ENCODE measurements at regions not wholly inside any gene's neighbourhood (a gene's known extent, or its start where the extent isn't known, plus 50 kb on each side); places are given as distances from the start of the nearest gene placed in this dataset.

DNA sequence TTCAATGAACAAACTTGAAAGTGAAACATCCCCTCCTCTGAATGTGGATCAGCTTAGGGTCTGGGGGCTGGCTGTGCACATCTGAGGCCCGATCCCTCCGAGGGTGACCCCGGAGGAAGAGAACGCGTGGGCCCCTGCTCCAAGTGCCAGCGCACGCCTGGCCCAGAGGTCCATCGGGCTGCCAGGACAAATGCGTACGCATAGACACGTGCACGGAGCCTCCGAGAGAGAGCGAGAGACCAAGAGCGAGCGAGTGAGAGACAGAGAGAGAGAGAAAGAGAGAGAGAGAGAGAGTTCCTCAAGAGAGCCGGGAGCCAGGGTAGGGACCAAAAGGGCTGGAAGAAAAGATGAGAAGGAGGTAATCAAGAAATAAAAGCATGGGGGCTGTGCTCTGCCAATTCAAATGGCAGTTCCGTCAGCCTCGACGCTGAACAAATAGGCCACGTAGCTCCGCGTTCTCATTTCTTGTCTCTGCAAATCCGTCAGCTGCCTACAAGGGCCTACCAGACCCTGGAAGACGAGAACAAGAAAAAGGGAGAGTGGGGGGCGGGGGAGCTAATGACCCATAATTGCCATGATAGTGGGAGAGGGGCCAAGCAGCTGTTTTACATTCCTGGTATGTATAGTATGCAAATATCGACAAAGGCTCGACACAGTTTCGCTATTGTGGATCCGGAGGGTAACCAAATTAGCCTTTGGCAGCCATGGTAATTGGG lies 435.3 kb upstream of the ZFHX3 start:
- Histone ChIP-seq H2BK12ac (ENCODE audit: low read length) (no peak overlapping the region), H2AFZ (ENCODE audit: insufficient read depth, low read length, poor library complexity) (no peak overlapping the region), H3K4ac (ENCODE audit: low read depth, low read length) (no peak overlapping the region), H3K79me1 (ENCODE audit: low read length) (no peaks in the 10 kb centered on the region), H3K27ac (ENCODE audit: low read depth, low read length) (no peak overlapping the region), H3K4me1 (ENCODE audit: control insufficient read depth in 1 of 2, insufficient read depth in 2 of 2, low read length in 2 of 2) (no peaks in the 10 kb centered on the region), H2BK120ac (ENCODE audit: insufficient read depth, low read length, poor library complexity) (no peak overlapping the region), H3K9ac (ENCODE audit: low read length) (no peak overlapping the region), H3K18ac (ENCODE audit: low read length) (no peak overlapping the region), H4K8ac (ENCODE audit: low read depth, low read length) (no peak overlapping the region), H2BK5ac (ENCODE audit: low read depth, low read length, poor library complexity) (no peak overlapping the region), H3K27me3 (ENCODE audit: insufficient read depth, low read length) (no peaks in the 10 kb centered on the region), H3K4me2 (ENCODE audit: low read length) (no peak overlapping the region), H2AK5ac (ENCODE audit: low read length) (no peak overlapping the region), H3K14ac (ENCODE audit: low read length) (no peak overlapping the region), H3K36me3 (ENCODE audit: control insufficient read depth in 1 of 2, insufficient read depth in 2 of 2, low read length in 2 of 2) (no peaks in the 10 kb centered on the region), H4K91ac (ENCODE audit: low read depth, low read length) (no peak overlapping the region), H3K79me2 (ENCODE audit: control insufficient read depth, insufficient read depth, low read length, poor library complexity) (no peaks in the 10 kb centered on the region), H3K9me3 (ENCODE audit: insufficient read depth, low read depth, low read length) (peaks cover 2% of the 10 kb centered on the region), H3K4me3 (ENCODE audit: low read depth, low read length) (no peak overlapping the region), H4K12ac (ENCODE audit: low read depth, low read length) (no peak overlapping the region), H3K23ac (ENCODE audit: low read length) (no peak overlapping the region)
- WGBS (ENCODE audit: extremely low coverage, insufficient coverage, insufficient read length): no CpG with 5 or more reads among the region's 30 CpGs
- no peak for DNase-seq

DNA sequence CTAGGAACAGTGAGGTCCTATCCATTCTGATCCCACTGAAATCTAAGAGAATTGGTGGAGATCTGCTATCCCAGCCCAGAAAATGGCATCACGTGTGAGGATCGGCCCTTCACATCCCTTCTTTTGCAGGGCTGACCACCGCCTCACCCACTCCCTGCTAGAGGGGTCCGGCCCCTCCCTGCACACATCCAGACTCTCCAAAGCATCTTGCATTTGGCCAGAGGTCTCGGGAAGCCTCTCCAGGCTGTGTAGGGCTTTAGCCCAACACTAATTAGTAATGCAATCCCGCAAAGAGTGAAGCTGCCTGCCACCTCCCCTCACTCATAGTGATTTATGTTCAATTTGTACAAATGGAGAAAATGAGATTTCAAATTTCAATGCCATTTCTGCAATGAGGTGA lies 434.4 kb upstream of the ZFHX3 start:
- no peak overlapping the region for H3K9ac ChIP-seq (ENCODE audit: low read length)
- no peak for DNase-seq
- H3K23ac ChIP-seq (ENCODE audit: low read length): no peak overlapping the region
- H3K79me1 ChIP-seq (ENCODE audit: low read length): no peaks in the 10 kb centered on the region
- H3K79me2 ChIP-seq (ENCODE audit: control insufficient read depth, insufficient read depth, low read length, poor library complexity): no peaks in the 10 kb centered on the region
- no peak overlapping the region for H4K91ac ChIP-seq (ENCODE audit: low read depth, low read length)
- no peak overlapping the region for H2AK5ac ChIP-seq (ENCODE audit: low read length)
- no peak overlapping the region for H2BK120ac ChIP-seq (ENCODE audit: insufficient read depth, low read length, poor library complexity)
- H2AFZ ChIP-seq (ENCODE audit: insufficient read depth, low read length, poor library complexity): no peak overlapping the region
- no peak overlapping the region for H3K4me3 ChIP-seq (ENCODE audit: low read depth, low read length)
- H3K4me2 ChIP-seq (ENCODE audit: low read length): no peak overlapping the region
- no peak overlapping the region for H3K27ac ChIP-seq (ENCODE audit: low read depth, low read length)
- H3K14ac ChIP-seq (ENCODE audit: low read length): no peak overlapping the region
- H3K27me3 ChIP-seq (ENCODE audit: insufficient read depth, low read length): no peaks in the 10 kb centered on the region
- no peak overlapping the region for H2BK5ac ChIP-seq (ENCODE audit: low read depth, low read length, poor library complexity)
- no CpG with 5 or more reads among the region's 6 CpGs for WGBS (ENCODE audit: extremely low coverage, insufficient coverage, insufficient read length)
- no peak overlapping the region for H4K8ac ChIP-seq (ENCODE audit: low read depth, low read length)
- no peak overlapping the region for H2BK12ac ChIP-seq (ENCODE audit: low read length)
- H3K4me1 ChIP-seq (ENCODE audit: control insufficient read depth in 1 of 2, insufficient read depth in 2 of 2, low read length in 2 of 2): no peaks in the 10 kb centered on the region
- no peak overlapping the region for H3K18ac ChIP-seq (ENCODE audit: low read length)
- H3K36me3 ChIP-seq (ENCODE audit: control insufficient read depth in 1 of 2, insufficient read depth in 2 of 2, low read length in 2 of 2): no peaks in the 10 kb centered on the region
- no peak overlapping the region for H4K12ac ChIP-seq (ENCODE audit: low read depth, low read length)
- peaks cover 2% of the 10 kb centered on the region for H3K9me3 ChIP-seq (ENCODE audit: insufficient read depth, low read depth, low read length)
- H3K4ac ChIP-seq (ENCODE audit: low read depth, low read length): no peak overlapping the region

DNA sequence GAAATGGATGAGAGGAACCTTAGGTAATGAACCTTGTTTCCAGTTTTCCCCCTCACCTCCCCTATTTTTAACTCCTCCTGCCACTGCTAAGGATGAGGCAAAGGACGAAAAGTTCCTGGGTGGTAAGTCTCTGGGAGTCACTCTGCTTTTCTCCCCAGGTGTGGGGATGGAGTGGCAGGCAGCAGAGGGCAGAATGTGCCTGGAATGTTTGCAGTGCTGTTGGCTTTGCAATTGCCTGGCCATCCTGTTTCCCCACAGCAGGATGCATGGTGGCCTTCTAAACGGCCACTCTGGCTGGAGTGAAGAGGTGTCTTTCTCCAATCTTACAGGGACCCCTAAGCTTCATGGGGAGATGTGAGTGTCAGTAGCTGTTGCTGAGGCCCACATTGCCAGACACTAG lies 432.5 kb upstream of the ZFHX3 start:
- H3K36me3 ChIP-seq (ENCODE audit: control insufficient read depth in 1 of 2, insufficient read depth in 2 of 2, low read length in 2 of 2): no peaks in the 10 kb centered on the region
- H3K9ac ChIP-seq (ENCODE audit: low read length): no peak overlapping the region
- no CpG with 5 or more reads among the region's 2 CpGs for WGBS (ENCODE audit: extremely low coverage, insufficient coverage, insufficient read length)
- no peak overlapping the region for H3K4me3 ChIP-seq (ENCODE audit: low read depth, low read length)
- no peaks in the 10 kb centered on the region for H3K79me1 ChIP-seq (ENCODE audit: low read length)
- no peak overlapping the region for H2BK5ac ChIP-seq (ENCODE audit: low read depth, low read length, poor library complexity)
- H3K4me2 ChIP-seq (ENCODE audit: low read length): no peak overlapping the region
- no peak overlapping the region for H3K14ac ChIP-seq (ENCODE audit: low read length)
- H2AFZ ChIP-seq (ENCODE audit: insufficient read depth, low read length, poor library complexity): no peak overlapping the region
- H3K23ac ChIP-seq (ENCODE audit: low read length): no peak overlapping the region
- no peak overlapping the region for H2BK12ac ChIP-seq (ENCODE audit: low read length)
- no peak overlapping the region for H4K12ac ChIP-seq (ENCODE audit: low read depth, low read length)
- no peak overlapping the region for H4K91ac ChIP-seq (ENCODE audit: low read depth, low read length)
- H2BK120ac ChIP-seq (ENCODE audit: insufficient read depth, low read length, poor library complexity): no peak overlapping the region
- H4K8ac ChIP-seq (ENCODE audit: low read depth, low read length): no peak overlapping the region
- H3K9me3 ChIP-seq (ENCODE audit: insufficient read depth, low read depth, low read length): peaks cover 2% of the 10 kb centered on the region
- H3K18ac ChIP-seq (ENCODE audit: low read length): no peak overlapping the region
- no peak for DNase-seq
- H3K4me1 ChIP-seq (ENCODE audit: control insufficient read depth in 1 of 2, insufficient read depth in 2 of 2, low read length in 2 of 2): no peaks in the 10 kb centered on the region
- H3K27ac ChIP-seq (ENCODE audit: low read depth, low read length): no peak overlapping the region
- H3K27me3 ChIP-seq (ENCODE audit: insufficient read depth, low read length): no peaks in the 10 kb centered on the region
- no peaks in the 10 kb centered on the region for H3K79me2 ChIP-seq (ENCODE audit: control insufficient read depth, insufficient read depth, low read length, poor library complexity)
- H3K4ac ChIP-seq (ENCODE audit: low read depth, low read length): no peak overlapping the region
- no peak overlapping the region for H2AK5ac ChIP-seq (ENCODE audit: low read length)

DNA sequence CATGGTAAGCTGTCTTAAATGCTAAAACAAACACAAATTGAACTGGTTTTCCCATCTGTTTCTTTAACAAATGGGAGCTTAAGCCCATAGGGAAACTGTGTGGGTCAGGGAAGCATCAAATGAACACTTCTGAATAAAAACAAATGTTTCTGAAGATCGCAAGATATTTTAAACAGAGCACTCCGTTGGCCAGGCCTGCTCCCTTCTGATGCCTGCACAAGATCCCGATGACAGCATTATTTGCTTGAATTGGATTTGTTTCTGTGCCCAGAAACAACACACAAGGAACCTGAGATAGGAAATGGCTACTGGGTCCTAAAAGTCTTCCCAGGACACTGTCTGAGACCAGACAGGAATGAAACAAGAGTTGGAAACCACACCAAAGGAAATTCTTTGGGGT lies 425.8 kb upstream of the ZFHX3 start:
- Histone ChIP-seq H3K4me3 (ENCODE audit: low read depth, low read length) (no peak overlapping the region), H3K14ac (ENCODE audit: low read length) (no peak overlapping the region), H3K27me3 (ENCODE audit: insufficient read depth, low read length) (no peaks in the 10 kb centered on the region), H3K4me1 (ENCODE audit: control insufficient read depth in 1 of 2, insufficient read depth in 2 of 2, low read length in 2 of 2) (no peaks in the 10 kb centered on the region), H4K91ac (ENCODE audit: low read depth, low read length) (no peak overlapping the region), H3K4me2 (ENCODE audit: low read length) (no peak overlapping the region), H3K79me2 (ENCODE audit: control insufficient read depth, insufficient read depth, low read length, poor library complexity) (no peaks in the 10 kb centered on the region), H2AFZ (ENCODE audit: insufficient read depth, low read length, poor library complexity) (no peak overlapping the region), H3K23ac (ENCODE audit: low read length) (no peak overlapping the region), H4K8ac (ENCODE audit: low read depth, low read length) (no peak overlapping the region), H2BK5ac (ENCODE audit: low read depth, low read length, poor library complexity) (no peak overlapping the region), H2AK5ac (ENCODE audit: low read length) (no peak overlapping the region), H3K4ac (ENCODE audit: low read depth, low read length) (no peak overlapping the region), H3K36me3 (ENCODE audit: control insufficient read depth in 1 of 2, insufficient read depth in 2 of 2, low read length in 2 of 2) (no peaks in the 10 kb centered on the region), H3K9ac (ENCODE audit: low read length) (no peak overlapping the region), H2BK120ac (ENCODE audit: insufficient read depth, low read length, poor library complexity) (no peak overlapping the region), H3K27ac (ENCODE audit: low read depth, low read length) (no peak overlapping the region), H4K12ac (ENCODE audit: low read depth, low read length) (no peak overlapping the region), H3K18ac (ENCODE audit: low read length) (no peak overlapping the region), H3K79me1 (ENCODE audit: low read length) (no peaks in the 10 kb centered on the region), H3K9me3 (ENCODE audit: insufficient read depth, low read depth, low read length) (no peaks in the 10 kb centered on the region), H2BK12ac (ENCODE audit: low read length) (no peak overlapping the region)
- DNase-seq: no peak
- no CpG with 5 or more reads among the region's 3 CpGs for WGBS (ENCODE audit: extremely low coverage, insufficient coverage, insufficient read length)
